NCI-H2196 treated with DMSO at 0.1 percent for 48 hours (cell line): ENCODE measurements at regions not wholly inside any gene's neighbourhood (a gene's known extent, or its start where the extent isn't known, plus 50 kb on each side); places are given as distances from the start of the nearest gene placed in this dataset.
"Not testable (repeated sequence)": the region's sequence is repeated elsewhere in the genome, so short reads cannot be mapped to it uniquely, and the experiment has no call there.

Experiments used
- DNase-seq: peaks from one replicate; lab custom pipeline; 2025; ENCODE audit not compliant: unreplicated experiment; lab: John Stamatoyannopoulos, UW

- no peak for DNase-seq
Measured at GRCh38 chr5:147075187-147075586, 159.6 kb upstream of the STK32A start.

GRCh38 chr5:147080391-147080790 lies 154.4 kb upstream of the STK32A start:
- no peak for DNase-seq

- DNase-seq, result no peak
Measured at GRCh38 chr5:147081311-147081764, 153.5 kb upstream of the STK32A start.

GRCh38 chr5:147084702-147085101 lies 150.1 kb upstream of the STK32A start:
- DNase-seq, result no peak

GRCh38 chr5:147085409-147085808 lies 149.4 kb upstream of the STK32A start:
- no peak for DNase-seq

- no peak for DNase-seq
Measured at GRCh38 chr5:147092044-147092443, 142.8 kb upstream of the STK32A start.

- no peak for DNase-seq
Measured at GRCh38 chr5:147093138-147093537, 141.7 kb upstream of the STK32A start.

- DNase-seq, result no peak
Measured at GRCh38 chr5:147095740-147096139, 139.1 kb upstream of the STK32A start.

GRCh38 chr5:147098233-147098790 lies 136.5 kb upstream of the STK32A start:
- DNase-seq, result no peak

- no peak for DNase-seq
Measured at GRCh38 chr5:147101659-147102369, 133.0 kb upstream of the STK32A start.

GRCh38 chr5:147112899-147113298 lies 121.9 kb upstream of the STK32A start:
- no peak for DNase-seq

GRCh38 chr5:147113967-147114366 lies 120.9 kb upstream of the STK32A start:
- DNase-seq, result no peak

- not testable (repeated sequence) for DNase-seq
Measured at GRCh38 chr5:147139759-147140158, 95.1 kb upstream of the STK32A start.

- DNase-seq, result no peak
Measured at GRCh38 chr5:147140558-147140957, 94.3 kb upstream of the STK32A start.

GRCh38 chr5:147141580-147141979 lies 93.2 kb upstream of the STK32A start:
- not testable (repeated sequence) for DNase-seq

GRCh38 chr5:147143215-147143614 lies 91.6 kb upstream of the STK32A start:
- DNase-seq, result no peak

GRCh38 chr5:147145328-147145727 lies 89.5 kb upstream of the STK32A start:
- no peak for DNase-seq

GRCh38 chr5:147148715-147149114 lies 86.1 kb upstream of the STK32A start:
- no peak for DNase-seq

- DNase-seq, result no peak
Measured at GRCh38 chr5:147152086-147152485, 82.7 kb upstream of the STK32A start.

GRCh38 chr5:147154809-147155208 lies 80.0 kb upstream of the STK32A start:
- DNase-seq, result no peak

- DNase-seq, result no peak
Measured at GRCh38 chr5:147156012-147156411, 78.8 kb upstream of the STK32A start.

- no peak for DNase-seq
Measured at GRCh38 chr5:147160902-147161700, 73.7 kb upstream of the STK32A start.
